ENCODE measurements at regions not wholly inside any gene's neighbourhood (a gene's known extent, or its start where the extent isn't known, plus 50 kb on each side); places are given as distances from the start of the nearest gene placed in this dataset.

- TF ChIP-seq ZNF577 (CRISPR knock-in tag; IDR thresholded peaks at IDR 0.05; ENCODE audit: borderline replicate concordance, low read depth), result no peak
- TF ChIP-seq ARNT (IDR thresholded peaks at IDR 0.05), result no peak
- no peak for TF ChIP-seq ZNF274 (CRISPR knock-in tag; IDR thresholded peaks at IDR 0.05)
- TF ChIP-seq KDM1A (CRISPR knock-in tag; IDR thresholded peaks at IDR 0.05), result no peak
- TF ChIP-seq ZNF777 (CRISPR knock-in tag; IDR thresholded peaks at IDR 0.05), result no peak
These were observed 377.7 kb downstream of the FGF10 start for GRCh38 chr5:44011518-44011917.

All from HepG2 (cell line).